RWPE2 (cell line): ENCODE measurements at regions not wholly inside any gene's neighbourhood (a gene's known extent, or its start where the extent isn't known, plus 50 kb on each side); places are given as distances from the start of the nearest gene placed in this dataset.

Experiments used
- ATAC-seq: fragments of 200-7000 bp; cut with Tn5 transposase; 3 replicates; pipeline ENCODE4 v1.9.1; 2021; ENCODE audit warnings: low read depth
- DNase-seq: peaks from one replicate; pipeline ENCODE4 v3.0.0-alpha.2; 2020; ENCODE audit warnings: low spot score
- H3K27ac ChIP-seq: fragments of 450-650 bp; 2 replicates; pipeline ENCODE4 v1.5.1; 2017; ENCODE audit warnings: mild to moderate bottlenecking; ENCODE audit not compliant: poor library complexity, severe bottlenecking
- H3K27me3 ChIP-seq: fragments of 250-450 bp; sonication (Bioruptor Pico); 2 replicates; pipeline ENCODE4 v1.5.1; 2021; ENCODE audit warnings: mild to moderate bottlenecking, moderate library complexity; ENCODE audit not compliant: insufficient read depth, poor library complexity, severe bottlenecking
- H3K36me3 ChIP-seq: fragments of 250-450 bp; sonication (Bioruptor Pico); 2 replicates; pipeline ENCODE4 v1.5.1; 2020; ENCODE audit warnings: low read depth, mild to moderate bottlenecking, moderate library complexity
- H3K4me1 ChIP-seq: fragments of 250-450 bp; sonication (Bioruptor Pico); 2 replicates; pipeline ENCODE4 v1.5.1; 2021; ENCODE audit warnings: mild to moderate bottlenecking, moderate library complexity; ENCODE audit not compliant: insufficient read depth, poor library complexity, severe bottlenecking
- H3K4me3 ChIP-seq: fragments of 250-450 bp; sonication (Bioruptor Pico); 2 replicates; pipeline ENCODE4 v1.5.1; 2021; ENCODE audit warnings: mild to moderate bottlenecking, moderate library complexity; ENCODE audit not compliant: severe bottlenecking
- H3K9me3 ChIP-seq: fragments of 250-450 bp; sonication (Bioruptor Pico); 2 replicates; pipeline ENCODE4 v1.5.1; 2021; ENCODE audit warnings: mild to moderate bottlenecking, moderate library complexity; ENCODE audit not compliant: severe bottlenecking
- CTCF ChIP-seq: fragments of 450-650 bp; IDR thresholded peaks from one replicate; pipeline ENCODE4 v1.5.1; 2017; ENCODE audit warnings: mild to moderate bottlenecking, moderate library complexity; ENCODE audit not compliant: poor library complexity, severe bottlenecking

DNA sequence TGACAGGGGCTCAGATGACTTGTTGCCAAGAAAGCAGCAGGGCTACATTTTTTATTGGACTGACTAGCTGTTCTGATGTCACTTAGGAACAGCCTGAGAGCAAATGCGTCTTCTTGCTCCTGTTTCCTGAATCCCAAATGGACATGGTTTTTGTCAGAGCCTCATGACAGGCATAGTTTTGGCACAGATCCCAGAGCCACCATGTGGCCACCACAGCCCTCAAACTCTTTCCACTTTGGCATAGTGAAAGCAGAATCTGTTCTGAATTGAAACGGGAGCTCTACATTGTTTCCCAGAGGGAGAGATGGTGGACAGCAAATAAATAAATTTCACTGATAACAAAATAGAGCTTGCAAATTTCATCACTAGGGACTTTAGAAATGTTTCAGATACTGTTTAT, 222.2 kb downstream of the C11orf87 start:
- no peak for DNase-seq

GRCh38 chr11:109648804-109649203, 226.8 kb downstream of the C11orf87 start:
- DNase-seq (no peak), ATAC-seq (no peak)
- Histone ChIP-seq H3K4me3 (no peak overlapping the region), H3K4me1 (no peaks in the 10 kb centered on the region), H3K9me3 (no peaks in the 10 kb centered on the region), H3K27ac (no peak overlapping the region), H3K27me3 (no peaks in the 10 kb centered on the region), H3K36me3 (no peaks in the 10 kb centered on the region)
- TF ChIP-seq CTCF: no peak

More for the DNA sequence above, 222.2 kb downstream of the C11orf87 start:
- H3K27me3 ChIP-seq: no peaks in the 10 kb centered on the region
- no peaks in the 10 kb centered on the region for H3K36me3 ChIP-seq
- H3K27ac ChIP-seq: no peak overlapping the region
- no peak for ATAC-seq
- H3K9me3 ChIP-seq: no peaks in the 10 kb centered on the region
- no peak overlapping the region for H3K4me3 ChIP-seq
- no peak for TF ChIP-seq CTCF
- H3K4me1 ChIP-seq: no peaks in the 10 kb centered on the region

DNA sequence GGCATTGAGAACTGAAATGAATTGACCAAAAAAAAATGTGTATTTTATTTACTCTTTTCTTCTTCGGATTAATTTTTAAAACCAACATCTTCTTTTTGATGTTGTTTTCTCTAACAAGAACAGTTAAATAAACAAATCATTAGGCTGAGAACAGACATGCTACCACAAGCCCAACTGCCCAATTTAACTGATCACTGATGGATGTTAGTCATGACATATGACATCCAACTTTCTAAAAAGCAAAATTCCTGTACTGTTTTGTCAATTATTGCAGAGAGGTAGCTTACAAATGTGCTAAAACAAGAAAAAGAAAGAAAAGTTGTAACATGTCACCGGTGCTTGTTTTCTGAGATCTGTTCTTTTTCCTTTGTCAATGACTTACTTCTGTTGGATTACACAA, 232.1 kb downstream of the C11orf87 start:
- no peak for DNase-seq
- Histone ChIP-seq H3K9me3 (no peaks in the 10 kb centered on the region), H3K4me3 (no peak overlapping the region), H3K27ac (no peak overlapping the region), H3K36me3 (no peaks in the 10 kb centered on the region), H3K4me1 (no peaks in the 10 kb centered on the region), H3K27me3 (no peaks in the 10 kb centered on the region)
- no peak for ATAC-seq
- TF ChIP-seq CTCF: no peak

- no peak for ATAC-seq
- no peak overlapping the region for H3K27ac ChIP-seq
Measured at GRCh38 chr11:109658190-109658589, 236.2 kb downstream of the C11orf87 start.

More at GRCh38 chr11:109658190-109658589, 236.2 kb downstream of the C11orf87 start:
- H3K36me3 ChIP-seq: no peaks in the 10 kb centered on the region
- H3K9me3 ChIP-seq: no peaks in the 10 kb centered on the region
- no peak for DNase-seq
- no peaks in the 10 kb centered on the region for H3K27me3 ChIP-seq
- H3K4me1 ChIP-seq: no peaks in the 10 kb centered on the region
- H3K4me3 ChIP-seq: no peak overlapping the region
- TF ChIP-seq CTCF: no peak
